ENCODE measurements at regions not wholly inside any gene's neighbourhood (a gene's known extent, or its start where the extent isn't known, plus 50 kb on each side); places are given as distances from the start of the nearest gene placed in this dataset.

GRCh38 chrX:39856472-39857121, 241.2 kb downstream of the BCOR start:
- Mint-ChIP-seq H3K4me1 (peaks cover 10 to 69% (median 30%) of the 10 kb centered on the region in 4 donors), H3K27ac (peak overlapping the region in 2 of 3 donors; percentile 8 to 94), H3K4me3 (peak overlapping the region in 1 of 4 donors; percentile 32), H3K9me3 (no peaks in the 10 kb centered on the region), H3K27me3 (no peaks in the 10 kb centered on the region), H3K36me3 (no peaks in the 10 kb centered on the region)
- Histone ChIP-seq H3K9me3 (ENCODE audit: control insufficient read depth in 2 of 2, low read length in 2 of 2) (no peaks in the 10 kb centered on the region), H3K4me3 (ENCODE audit: low read depth, low read length) (no peak overlapping the region), H3K27ac (ENCODE audit: insufficient read depth, low read length, poor library complexity, severe bottlenecking) (peak overlapping the region; percentile 96), H3K36me3 (ENCODE audit: control insufficient read depth, insufficient read depth, low read length) (no peaks in the 10 kb centered on the region), H3K27me3 (ENCODE audit: control insufficient read depth, insufficient read depth, low read length) (no peaks in the 10 kb centered on the region), H3K4me1 (ENCODE audit: control insufficient read depth, insufficient read depth, low read length, poor library complexity, severe bottlenecking) (peaks cover 50% of the 10 kb centered on the region)
- DNase-seq (no peak), ATAC-seq (ENCODE audit: low read depth in 2 of 2) (no peak)

- Mint-ChIP-seq H3K27me3 (no peaks in the 10 kb centered on the region), H3K27ac (no peak overlapping the region), H3K36me3 (no peaks in the 10 kb centered on the region), H3K9me3 (no peaks in the 10 kb centered on the region), H3K4me3 (no peak overlapping the region), H3K4me1 (peaks cover 9 to 58% (median 24%) of the 10 kb centered on the region in 4 donors)
- peaks cover 49% of the 10 kb centered on the region for H3K4me1 ChIP-seq (ENCODE audit: control insufficient read depth, insufficient read depth, low read length, poor library complexity, severe bottlenecking)
- no peak overlapping the region for H3K4me3 ChIP-seq (ENCODE audit: low read depth, low read length)
- no peak overlapping the region for H3K27ac ChIP-seq (ENCODE audit: insufficient read depth, low read length, poor library complexity, severe bottlenecking)
- H3K27me3 ChIP-seq (ENCODE audit: control insufficient read depth, insufficient read depth, low read length) = no peaks in the 10 kb centered on the region
- H3K9me3 ChIP-seq (ENCODE audit: control insufficient read depth in 2 of 2, low read length in 2 of 2) = no peaks in the 10 kb centered on the region
- ATAC-seq (ENCODE audit: low read depth in 2 of 2) (no peak), DNase-seq (no peak)
- no peaks in the 10 kb centered on the region for H3K36me3 ChIP-seq (ENCODE audit: control insufficient read depth, insufficient read depth, low read length)
Measured at GRCh38 chrX:39857780-39858179, 240.0 kb downstream of the BCOR start.

GRCh38 chrX:39859991-39860861, 237.5 kb downstream of the BCOR start:
- no peaks in the 10 kb centered on the region for H3K36me3 ChIP-seq (ENCODE audit: control insufficient read depth, insufficient read depth, low read length)
- H3K27ac Mint-ChIP-seq = peak overlapping the region; percentile 76 to 92 (median 89)
- no peaks in the 10 kb centered on the region for H3K9me3 ChIP-seq (ENCODE audit: control insufficient read depth in 2 of 2, low read length in 2 of 2)
- no peaks in the 10 kb centered on the region for H3K36me3 Mint-ChIP-seq
- peaks cover 26% of the 10 kb centered on the region for H3K4me1 ChIP-seq (ENCODE audit: control insufficient read depth, insufficient read depth, low read length, poor library complexity, severe bottlenecking)
- no peaks in the 10 kb centered on the region for H3K27me3 Mint-ChIP-seq
- no peak overlapping the region for H3K27ac ChIP-seq (ENCODE audit: insufficient read depth, low read length, poor library complexity, severe bottlenecking)
- H3K4me3 Mint-ChIP-seq = peak overlapping the region in 2 of 4 donors; percentile 1 to 20
- H3K27me3 ChIP-seq (ENCODE audit: control insufficient read depth, insufficient read depth, low read length) = no peaks in the 10 kb centered on the region
- DNase-seq = peak; percentile 36 to 79 (median 47)
- no peak overlapping the region for H3K4me3 ChIP-seq (ENCODE audit: low read depth, low read length)
- ATAC-seq (ENCODE audit: low read depth in 2 of 2) = peak; percentile 14 to 19
- peaks cover 7 to 37% (median 16%) of the 10 kb centered on the region in 4 donors for H3K4me1 Mint-ChIP-seq
- H3K9me3 Mint-ChIP-seq = no peaks in the 10 kb centered on the region

- Mint-ChIP-seq H3K36me3 (no peaks in the 10 kb centered on the region), H3K27me3 (no peaks in the 10 kb centered on the region), H3K9me3 (no peaks in the 10 kb centered on the region), H3K4me1 (peaks cover 4 to 18% (median 10%) of the 10 kb centered on the region in 4 donors), H3K27ac (no peak overlapping the region), H3K4me3 (no peak overlapping the region)
- Histone ChIP-seq H3K9me3 (ENCODE audit: control insufficient read depth in 2 of 2, low read length in 2 of 2) (no peaks in the 10 kb centered on the region), H3K27ac (ENCODE audit: insufficient read depth, low read length, poor library complexity, severe bottlenecking) (no peak overlapping the region), H3K36me3 (ENCODE audit: control insufficient read depth, insufficient read depth, low read length) (no peaks in the 10 kb centered on the region), H3K4me1 (ENCODE audit: control insufficient read depth, insufficient read depth, low read length, poor library complexity, severe bottlenecking) (peaks cover 11% of the 10 kb centered on the region), H3K27me3 (ENCODE audit: control insufficient read depth, insufficient read depth, low read length) (no peaks in the 10 kb centered on the region), H3K4me3 (ENCODE audit: low read depth, low read length) (no peak overlapping the region)
- ATAC-seq (ENCODE audit: low read depth in 2 of 2) (no peak), DNase-seq (no peak)
Measured at GRCh38 chrX:39862963-39863362, 234.8 kb downstream of the BCOR start.

GRCh38 chrX:39866229-39866628, 231.5 kb downstream of the BCOR start:
- DNase-seq = no peak

GRCh38 chrX:39869846-39870601, 227.7 kb downstream of the BCOR start:
- H3K36me3 Mint-ChIP-seq = no peaks in the 10 kb centered on the region
- Histone ChIP-seq H3K27ac (ENCODE audit: insufficient read depth, low read length, poor library complexity, severe bottlenecking) (no peak overlapping the region), H3K4me3 (ENCODE audit: low read depth, low read length) (no peak overlapping the region), H3K36me3 (ENCODE audit: control insufficient read depth, insufficient read depth, low read length) (no peaks in the 10 kb centered on the region), H3K4me1 (ENCODE audit: control insufficient read depth, insufficient read depth, low read length, poor library complexity, severe bottlenecking) (peaks cover 12% of the 10 kb centered on the region), H3K27me3 (ENCODE audit: control insufficient read depth, insufficient read depth, low read length) (no peaks in the 10 kb centered on the region), H3K9me3 (ENCODE audit: control insufficient read depth in 2 of 2, low read length in 2 of 2) (no peaks in the 10 kb centered on the region)
- ATAC-seq (ENCODE audit: low read depth in 2 of 2) (peak; percentile 86 to 89), DNase-seq (peak; percentile 19 to 81 (median 32))
- H3K9me3 Mint-ChIP-seq = no peaks in the 10 kb centered on the region
- peak overlapping the region; percentile 60 to 85 (median 79) for H3K27ac Mint-ChIP-seq
- peak overlapping the region; percentile 40 to 56 (median 42) for H3K4me3 Mint-ChIP-seq
- H3K27me3 Mint-ChIP-seq = peaks cover 4% of the 10 kb centered on the region
- H3K4me1 Mint-ChIP-seq = peaks cover 5 to 25% (median 10%) of the 10 kb centered on the region in 4 donors

More at GRCh38 chrX:39866229-39866628, 231.5 kb downstream of the BCOR start:
- Mint-ChIP-seq H3K36me3 (no peaks in the 10 kb centered on the region), H3K27ac (peak overlapping the region in 1 of 3 donors; percentile 11), H3K4me1 (peaks cover 0 to 15% (median 7%) of the 10 kb centered on the region in 4 donors), H3K4me3 (no peak overlapping the region), H3K27me3 (peaks cover 4% of the 10 kb centered on the region), H3K9me3 (no peaks in the 10 kb centered on the region)
- no peak for ATAC-seq (ENCODE audit: low read depth in 2 of 2)
- H3K9me3 ChIP-seq (ENCODE audit: control insufficient read depth in 2 of 2, low read length in 2 of 2) = no peaks in the 10 kb centered on the region
- no peaks in the 10 kb centered on the region for H3K36me3 ChIP-seq (ENCODE audit: control insufficient read depth, insufficient read depth, low read length)
- no peak overlapping the region for H3K27ac ChIP-seq (ENCODE audit: insufficient read depth, low read length, poor library complexity, severe bottlenecking)
- H3K27me3 ChIP-seq (ENCODE audit: control insufficient read depth, insufficient read depth, low read length) = no peaks in the 10 kb centered on the region
- H3K4me1 ChIP-seq (ENCODE audit: control insufficient read depth, insufficient read depth, low read length, poor library complexity, severe bottlenecking) = peaks cover 7% of the 10 kb centered on the region
- no peak overlapping the region for H3K4me3 ChIP-seq (ENCODE audit: low read depth, low read length)

GRCh38 chrX:39871648-39872047, 226.1 kb downstream of the BCOR start:
- Histone ChIP-seq H3K36me3 (ENCODE audit: control insufficient read depth, insufficient read depth, low read length) (no peaks in the 10 kb centered on the region), H3K4me1 (ENCODE audit: control insufficient read depth, insufficient read depth, low read length, poor library complexity, severe bottlenecking) (peaks cover 12% of the 10 kb centered on the region), H3K27me3 (ENCODE audit: control insufficient read depth, insufficient read depth, low read length) (no peaks in the 10 kb centered on the region), H3K4me3 (ENCODE audit: low read depth, low read length) (no peak overlapping the region), H3K9me3 (ENCODE audit: control insufficient read depth in 2 of 2, low read length in 2 of 2) (no peaks in the 10 kb centered on the region), H3K27ac (ENCODE audit: insufficient read depth, low read length, poor library complexity, severe bottlenecking) (no peak overlapping the region)
- Mint-ChIP-seq H3K27ac (no peak overlapping the region), H3K9me3 (no peaks in the 10 kb centered on the region), H3K36me3 (no peaks in the 10 kb centered on the region), H3K4me1 (peaks cover 5 to 25% (median 10%) of the 10 kb centered on the region in 4 donors), H3K4me3 (no peak overlapping the region), H3K27me3 (peaks cover 4% of the 10 kb centered on the region)
- ATAC-seq (ENCODE audit: low read depth in 2 of 2) = no peak
- no peak for DNase-seq

Measured in CD4-positive, CD25-positive, alpha-beta regulatory T cell (primary cell).